ENCODE measurements at regions not wholly inside any gene's neighbourhood (a gene's known extent, or its start where the extent isn't known, plus 50 kb on each side); places are given as distances from the start of the nearest gene placed in this dataset.

DNA sequence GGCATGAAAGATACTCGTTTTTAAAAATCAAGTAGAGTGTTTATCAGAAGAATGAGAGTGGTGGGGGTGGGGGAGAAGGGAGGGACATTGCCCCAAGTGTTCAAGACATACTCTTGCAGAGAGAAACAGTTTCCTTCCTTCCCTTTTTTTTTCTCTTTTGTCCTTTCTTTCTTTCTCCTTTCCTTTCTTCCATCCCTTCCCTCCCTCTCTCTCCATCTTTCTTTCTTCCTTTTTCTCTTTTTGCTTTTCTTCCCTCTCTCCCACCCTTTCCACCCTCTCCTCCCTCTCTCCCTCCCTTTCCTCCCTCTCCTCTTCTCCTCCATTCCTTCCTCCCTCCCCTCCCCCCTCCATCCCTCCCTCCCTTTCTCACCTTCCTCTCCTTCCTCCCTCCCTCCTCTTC lies 478.3 kb upstream of the EDIL3 start:
- TF ChIP-seq EZH2 (IDR thresholded peaks at IDR 0.05; ENCODE audit: low read length): no peak
- TF ChIP-seq, protein P1, sequence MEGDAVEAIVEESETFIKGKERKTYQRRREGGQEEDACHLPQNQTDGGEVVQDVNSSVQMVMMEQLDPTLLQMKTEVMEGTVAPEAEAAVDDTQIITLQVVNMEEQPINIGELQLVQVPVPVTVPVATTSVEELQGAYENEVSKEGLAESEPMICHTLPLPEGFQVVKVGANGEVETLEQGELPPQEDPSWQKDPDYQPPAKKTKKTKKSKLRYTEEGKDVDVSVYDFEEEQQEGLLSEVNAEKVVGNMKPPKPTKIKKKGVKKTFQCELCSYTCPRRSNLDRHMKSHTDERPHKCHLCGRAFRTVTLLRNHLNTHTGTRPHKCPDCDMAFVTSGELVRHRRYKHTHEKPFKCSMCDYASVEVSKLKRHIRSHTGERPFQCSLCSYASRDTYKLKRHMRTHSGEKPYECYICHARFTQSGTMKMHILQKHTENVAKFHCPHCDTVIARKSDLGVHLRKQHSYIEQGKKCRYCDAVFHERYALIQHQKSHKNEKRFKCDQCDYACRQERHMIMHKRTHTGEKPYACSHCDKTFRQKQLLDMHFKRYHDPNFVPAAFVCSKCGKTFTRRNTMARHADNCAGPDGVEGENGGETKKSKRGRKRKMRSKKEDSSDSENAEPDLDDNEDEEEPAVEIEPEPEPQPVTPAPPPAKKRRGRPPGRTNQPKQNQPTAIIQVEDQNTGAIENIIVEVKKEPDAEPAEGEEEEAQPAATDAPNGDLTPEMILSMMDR (optimal IDR thresholded peaks at IDR 0.05 in 1 of 3, IDR thresholded peaks at IDR 0.05 in 1 of 3, conservative IDR thresholded peaks at IDR 0.05 in 1 of 3; ENCODE audit: extremely low read depth in 1 of 3, insufficient read depth in 2 of 3, low read length in 3 of 3): no peak
- no peak for FAIRE-seq
- no peaks in the 10 kb centered on the region for H4K20me1 ChIP-seq (ENCODE audit: control insufficient read depth, extremely low read depth, insufficient read depth, low read length)
- H2AFZ ChIP-seq (ENCODE audit: control insufficient read depth, low read length): no peak overlapping the region
- dilution Hi-C loops (cut with MboI; ENCODE audit: extremely low pct_ligation_motif_present, low sequenced_read_pairs): no loop called here
- no peak for DNase-seq (ENCODE audit: low read depth, low spot score)
- no peak overlapping the region for H3K4me2 ChIP-seq (ENCODE audit: control insufficient read depth, extremely low read depth, insufficient read depth, low read depth, low read length)
- H3K27ac ChIP-seq (ENCODE audit: control insufficient read depth, insufficient read depth, low read length): no peak overlapping the region
- no peaks in the 10 kb centered on the region for H3K36me3 ChIP-seq (ENCODE audit: control insufficient read depth in 2 of 2, extremely low read depth in 1 of 2, insufficient read depth in 2 of 2, low read length in 2 of 2)
- no peak overlapping the region for H3K9ac ChIP-seq (ENCODE audit: control insufficient read depth, extremely low read depth, insufficient read depth, low read length)
- no peaks in the 10 kb centered on the region for H3K9me3 ChIP-seq (ENCODE audit: control insufficient read depth, low read depth, low read length)
- H3K79me2 ChIP-seq (ENCODE audit: control insufficient read depth, insufficient read depth, low read length): no peaks in the 10 kb centered on the region
- H3K4me3 ChIP-seq (ENCODE audit: control insufficient read depth in 2 of 3, extremely low read depth in 1 of 3, insufficient read depth in 2 of 3, low read depth in 1 of 3, low read length in 3 of 3): no peak overlapping the region
- H3K4me1 ChIP-seq (ENCODE audit: control insufficient read depth, extremely low read depth, insufficient read depth, low read length): no peaks in the 10 kb centered on the region
- no peaks in the 10 kb centered on the region for H3K9me1 ChIP-seq (ENCODE audit: control insufficient read depth, extremely low read depth, insufficient read depth, low read length)
- H3K27me3 ChIP-seq (ENCODE audit: control insufficient read depth, extremely low read depth, insufficient read depth, low read length): no peaks in the 10 kb centered on the region

- no peak overlapping the region for H3K9ac ChIP-seq (ENCODE audit: control insufficient read depth, extremely low read depth, insufficient read depth, low read length)
- dilution Hi-C loops (cut with MboI; ENCODE audit: extremely low pct_ligation_motif_present, low sequenced_read_pairs): no loop called here
- H3K36me3 ChIP-seq (ENCODE audit: control insufficient read depth in 2 of 2, extremely low read depth in 1 of 2, insufficient read depth in 2 of 2, low read length in 2 of 2): no peaks in the 10 kb centered on the region
- no peaks in the 10 kb centered on the region for H3K27me3 ChIP-seq (ENCODE audit: control insufficient read depth, extremely low read depth, insufficient read depth, low read length)
- H3K9me3 ChIP-seq (ENCODE audit: control insufficient read depth, low read depth, low read length): no peaks in the 10 kb centered on the region
- H3K9me1 ChIP-seq (ENCODE audit: control insufficient read depth, extremely low read depth, insufficient read depth, low read length): no peaks in the 10 kb centered on the region
- no peak overlapping the region for H3K4me2 ChIP-seq (ENCODE audit: control insufficient read depth, extremely low read depth, insufficient read depth, low read depth, low read length)
- H3K27ac ChIP-seq (ENCODE audit: control insufficient read depth, insufficient read depth, low read length): no peak overlapping the region
- no peak overlapping the region for H2AFZ ChIP-seq (ENCODE audit: control insufficient read depth, low read length)
- DNase-seq (ENCODE audit: low read depth, low spot score) (no peak), FAIRE-seq (no peak)
- no peak overlapping the region for H3K4me3 ChIP-seq (ENCODE audit: control insufficient read depth in 2 of 3, extremely low read depth in 1 of 3, insufficient read depth in 2 of 3, low read depth in 1 of 3, low read length in 3 of 3)
- H3K4me1 ChIP-seq (ENCODE audit: control insufficient read depth, extremely low read depth, insufficient read depth, low read length): no peaks in the 10 kb centered on the region
- TF ChIP-seq EZH2 (IDR thresholded peaks at IDR 0.05; ENCODE audit: low read length): no peak
- TF ChIP-seq, protein P1 (optimal IDR thresholded peaks at IDR 0.05 in 1 of 3, IDR thresholded peaks at IDR 0.05 in 1 of 3, conservative IDR thresholded peaks at IDR 0.05 in 1 of 3; ENCODE audit: extremely low read depth in 1 of 3, insufficient read depth in 2 of 3, low read length in 3 of 3): no peak
- H4K20me1 ChIP-seq (ENCODE audit: control insufficient read depth, extremely low read depth, insufficient read depth, low read length): no peaks in the 10 kb centered on the region
- H3K79me2 ChIP-seq (ENCODE audit: control insufficient read depth, insufficient read depth, low read length): no peaks in the 10 kb centered on the region
Observed at GRCh38 chr5:84862132-84862531, 477.5 kb upstream of the EDIL3 start.
